ENCODE measurements at regions not wholly inside any gene's neighbourhood (a gene's known extent, or its start where the extent isn't known, plus 50 kb on each side); places are given as distances from the start of the nearest gene placed in this dataset.

DNA sequence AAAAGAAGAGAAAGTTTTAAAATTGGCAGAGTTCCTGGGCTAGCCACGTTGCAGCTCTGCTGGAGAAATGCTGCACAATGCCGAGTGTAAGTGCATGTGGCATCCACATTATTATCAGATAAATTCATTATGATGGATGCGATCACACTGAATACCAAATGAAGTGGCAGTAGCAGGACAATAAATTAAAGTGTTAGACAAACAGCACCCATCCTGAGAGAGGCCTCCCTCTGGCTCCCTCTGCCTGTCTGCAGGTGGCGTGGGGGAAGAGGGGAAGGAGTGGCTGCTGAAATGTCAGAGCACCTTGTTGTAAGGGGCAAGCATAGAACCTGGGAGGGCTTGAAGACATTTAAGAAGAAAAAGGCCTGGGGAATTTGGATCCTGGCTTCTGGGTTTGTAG is 324.1 kb downstream of the HAPSTR1 start:
- no peak overlapping the region for H3K4me2 ChIP-seq (ENCODE audit: low read length)
- no peak overlapping the region for H2AFZ ChIP-seq (ENCODE audit: low read length)
- no peaks in the 10 kb centered on the region for H3K9me2 ChIP-seq (ENCODE audit: low read depth, low read length)

DNA sequence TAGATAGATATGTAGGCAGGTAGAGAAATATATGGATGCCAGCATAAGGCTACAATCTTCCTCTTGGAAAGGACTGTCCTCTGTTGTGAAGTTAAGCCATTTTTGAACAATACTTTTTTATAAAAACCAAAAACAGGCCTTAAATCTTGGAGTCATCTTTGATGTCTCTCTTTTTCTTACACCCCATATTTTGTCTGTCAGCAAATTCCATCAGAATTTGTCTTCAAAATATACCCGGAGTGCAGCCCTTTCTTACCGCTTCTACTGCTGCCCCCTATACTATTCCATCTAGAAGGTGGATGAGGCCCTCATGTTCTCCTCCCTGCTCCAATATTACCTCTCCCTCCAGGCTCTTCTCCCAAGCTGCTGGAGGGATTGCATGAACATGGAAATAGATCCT is 326.5 kb downstream of the HAPSTR1 start:
- H3K27me3 ChIP-seq (ENCODE audit: insufficient read depth, low read length) = peaks cover 4% of the 10 kb centered on the region; the same call in 1 of the 2 replicates
- no peak overlapping the region for H3K9ac ChIP-seq (ENCODE audit: low read length)
- H3K36me3 ChIP-seq (ENCODE audit: insufficient read depth, low read length) = no peaks in the 10 kb centered on the region
- no peaks in the 10 kb centered on the region for H3K4me1 ChIP-seq (ENCODE audit: insufficient read depth, low read length, severe bottlenecking)
- TF ChIP-seq, protein P1, sequence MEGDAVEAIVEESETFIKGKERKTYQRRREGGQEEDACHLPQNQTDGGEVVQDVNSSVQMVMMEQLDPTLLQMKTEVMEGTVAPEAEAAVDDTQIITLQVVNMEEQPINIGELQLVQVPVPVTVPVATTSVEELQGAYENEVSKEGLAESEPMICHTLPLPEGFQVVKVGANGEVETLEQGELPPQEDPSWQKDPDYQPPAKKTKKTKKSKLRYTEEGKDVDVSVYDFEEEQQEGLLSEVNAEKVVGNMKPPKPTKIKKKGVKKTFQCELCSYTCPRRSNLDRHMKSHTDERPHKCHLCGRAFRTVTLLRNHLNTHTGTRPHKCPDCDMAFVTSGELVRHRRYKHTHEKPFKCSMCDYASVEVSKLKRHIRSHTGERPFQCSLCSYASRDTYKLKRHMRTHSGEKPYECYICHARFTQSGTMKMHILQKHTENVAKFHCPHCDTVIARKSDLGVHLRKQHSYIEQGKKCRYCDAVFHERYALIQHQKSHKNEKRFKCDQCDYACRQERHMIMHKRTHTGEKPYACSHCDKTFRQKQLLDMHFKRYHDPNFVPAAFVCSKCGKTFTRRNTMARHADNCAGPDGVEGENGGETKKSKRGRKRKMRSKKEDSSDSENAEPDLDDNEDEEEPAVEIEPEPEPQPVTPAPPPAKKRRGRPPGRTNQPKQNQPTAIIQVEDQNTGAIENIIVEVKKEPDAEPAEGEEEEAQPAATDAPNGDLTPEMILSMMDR (IDR thresholded peaks at IDR 0.05; ENCODE audit: low read length) = no peak
- TF ChIP-seq EZH2 (IDR thresholded peaks at IDR 0.05; ENCODE audit: borderline replicate concordance, low read length) = no peak
- no peak overlapping the region for H3K27ac ChIP-seq (ENCODE audit: low read depth, low read length, poor library complexity, severe bottlenecking)
- no peaks in the 10 kb centered on the region for H3F3A ChIP-seq (ENCODE audit: insufficient read depth, low read length)
- H4K20me1 ChIP-seq (ENCODE audit: insufficient read depth, low read length) = no peaks in the 10 kb centered on the region
- no peaks in the 10 kb centered on the region for H3K9me3 ChIP-seq (ENCODE audit: low read length)
- no peak overlapping the region for H3K4me2 ChIP-seq (ENCODE audit: low read length)
- no peaks in the 10 kb centered on the region for H3K79me2 ChIP-seq (ENCODE audit: insufficient read depth, low read length)
- H3K4me3 ChIP-seq (ENCODE audit: low read depth, low read length, poor library complexity, severe bottlenecking) = no peak overlapping the region
- H3K9me2 ChIP-seq (ENCODE audit: low read depth, low read length) = no peaks in the 10 kb centered on the region
- H2AFZ ChIP-seq (ENCODE audit: low read length) = no peak overlapping the region

More for the DNA sequence above, 324.1 kb downstream of the HAPSTR1 start:
- H3K79me2 ChIP-seq (ENCODE audit: insufficient read depth, low read length) = no peaks in the 10 kb centered on the region
- H3K27me3 ChIP-seq (ENCODE audit: insufficient read depth, low read length) = peaks cover 4% of the 10 kb centered on the region; the same call in 1 of the 2 replicates
- no peaks in the 10 kb centered on the region for H3F3A ChIP-seq (ENCODE audit: insufficient read depth, low read length)
- no peaks in the 10 kb centered on the region for H4K20me1 ChIP-seq (ENCODE audit: insufficient read depth, low read length)
- no peak overlapping the region for H3K4me3 ChIP-seq (ENCODE audit: low read depth, low read length, poor library complexity, severe bottlenecking)
- H3K4me1 ChIP-seq (ENCODE audit: insufficient read depth, low read length, severe bottlenecking) = no peaks in the 10 kb centered on the region
- H3K36me3 ChIP-seq (ENCODE audit: insufficient read depth, low read length) = no peaks in the 10 kb centered on the region
- H3K27ac ChIP-seq (ENCODE audit: low read depth, low read length, poor library complexity, severe bottlenecking) = no peak overlapping the region
- TF ChIP-seq EZH2 (IDR thresholded peaks at IDR 0.05; ENCODE audit: borderline replicate concordance, low read length) = no peak
- TF ChIP-seq, protein P1 (IDR thresholded peaks at IDR 0.05; ENCODE audit: low read length) = no peak
- H3K9me3 ChIP-seq (ENCODE audit: low read length) = no peaks in the 10 kb centered on the region
- no peak overlapping the region for H3K9ac ChIP-seq (ENCODE audit: low read length)

DNA sequence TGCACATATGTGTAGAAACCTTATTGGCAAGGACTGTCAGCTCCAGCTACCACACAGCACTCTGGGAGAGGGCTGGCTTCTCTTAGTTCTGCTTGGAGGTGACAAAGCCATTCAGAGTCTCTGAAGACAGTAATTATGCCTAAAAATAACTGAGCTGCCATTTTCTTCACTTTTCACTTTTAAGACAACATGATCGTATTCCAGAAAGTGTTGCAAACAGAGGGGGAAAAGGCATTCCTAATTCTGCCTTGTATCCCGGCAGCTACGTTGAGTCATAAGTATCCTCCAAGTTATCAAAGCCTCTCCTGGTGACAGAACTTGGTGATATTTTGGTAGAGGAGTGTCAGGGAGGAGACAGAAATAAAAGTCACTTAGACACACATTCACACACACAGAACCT is 327.7 kb downstream of the HAPSTR1 start:
- Histone ChIP-seq H3K4me2 (ENCODE audit: low read length) (no peak overlapping the region), H4K20me1 (ENCODE audit: insufficient read depth, low read length) (no peaks in the 10 kb centered on the region), H3K27me3 (ENCODE audit: insufficient read depth, low read length) (peaks cover 4% of the 10 kb centered on the region; the same call in 1 of the 2 replicates), H3K27ac (ENCODE audit: low read depth, low read length, poor library complexity, severe bottlenecking) (no peak overlapping the region), H3K9ac (ENCODE audit: low read length) (no peak overlapping the region), H3K9me2 (ENCODE audit: low read depth, low read length) (no peaks in the 10 kb centered on the region), H3F3A (ENCODE audit: insufficient read depth, low read length) (no peaks in the 10 kb centered on the region), H3K36me3 (ENCODE audit: insufficient read depth, low read length) (no peaks in the 10 kb centered on the region), H2AFZ (ENCODE audit: low read length) (no peak overlapping the region), H3K9me3 (ENCODE audit: low read length) (no peaks in the 10 kb centered on the region), H3K4me1 (ENCODE audit: insufficient read depth, low read length, severe bottlenecking) (no peaks in the 10 kb centered on the region), H3K79me2 (ENCODE audit: insufficient read depth, low read length) (no peaks in the 10 kb centered on the region), H3K4me3 (ENCODE audit: low read depth, low read length, poor library complexity, severe bottlenecking) (no peak overlapping the region)
- no peak for TF ChIP-seq EZH2 (IDR thresholded peaks at IDR 0.05; ENCODE audit: borderline replicate concordance, low read length)
- TF ChIP-seq, protein P1 (IDR thresholded peaks at IDR 0.05; ENCODE audit: low read length) = no peak

Measured in OCI-LY1 (cell line).